Lung (tissue), 11 donors: ENCODE measurements at regions not wholly inside any gene's neighbourhood (a gene's known extent, or its start where the extent isn't known, plus 50 kb on each side); places are given as distances from the start of the nearest gene placed in this dataset.

Source experiments
- ATAC-seq: fragments of 200-7000 bp; cut with Tn5 transposase; one replicate; pipeline ENCODE4 v1.9.1; 2020; ENCODE audit warnings: moderate number of reproducible peaks; ENCODE audit not compliant: insufficient read depth, low FRiP score
- DNase-seq, 3 donors: peaks; one replicate each; pipeline ENCODE4 v3.0.0-alpha.2; 2013 to 2017
- H3K27ac ChIP-seq, 2 donors: one replicate each; pipeline ENCODE4 v1.5.1; 2013; ENCODE audit warnings: mild to moderate bottlenecking in 2 of 2, moderate library complexity in 2 of 2, control low read depth in 1 of 2, inconsistent platforms in 1 of 2, low read depth in 1 of 2, low read length in 1 of 2
- H3K27me3 ChIP-seq, 3 donors: one replicate each; pipeline ENCODE4 v1.5.1; 2013; ENCODE audit warnings: low read length in 2 of 3; ENCODE audit not compliant: control insufficient read depth in 3 of 3, insufficient read depth in 3 of 3
- H3K36me3 ChIP-seq, 4 donors: one replicate each; pipeline ENCODE4 v1.5.1; 2013; ENCODE audit warnings: low read length in 4 of 4, mild to moderate bottlenecking in 1 of 4, moderate library complexity in 1 of 4; ENCODE audit not compliant: control insufficient read depth in 4 of 4, insufficient read depth in 4 of 4
- H3K4me1 ChIP-seq, 5 donors: one replicate each; pipeline ENCODE4 v1.5.1; 2013; ENCODE audit warnings: low read length in 5 of 5, mild to moderate bottlenecking in 2 of 5, moderate library complexity in 1 of 5; ENCODE audit not compliant: control insufficient read depth in 5 of 5, insufficient read depth in 5 of 5
- H3K4me3 ChIP-seq: one replicate; pipeline ENCODE4 v1.5.1; 2013; ENCODE audit warnings: mild to moderate bottlenecking, control low read depth, moderate library complexity
- H3K9ac ChIP-seq, 2 donors: one replicate each; pipeline ENCODE4 v1.5.1; 2013; ENCODE audit warnings: low read length in 2 of 2, control low read depth in 1 of 2; ENCODE audit not compliant: insufficient read depth in 1 of 2
- H3K9me3 ChIP-seq, 4 donors: one replicate each; pipeline ENCODE4 v1.5.1; 2013; ENCODE audit warnings: low read length in 3 of 4, mild to moderate bottlenecking in 1 of 4, moderate library complexity in 1 of 4; ENCODE audit not compliant: control insufficient read depth in 4 of 4, insufficient read depth in 3 of 4
- CTCF ChIP-seq: IDR thresholded peaks from 2 replicates; pipeline ENCODE4 v1.5.1; 2012; ENCODE audit warnings: mild to moderate bottlenecking; ENCODE audit errors: control extremely low read depth, extremely low read depth
- WGBS, 2 donors: extraction: QIAGEN DNeasy Blood & Tissue Kit; methylation state at CpG; one replicate each; pipeline ENCODE4 v1.1.7; 2013; 5-methylcytosine and 5-hydroxymethylcytosine counted together
- donor health status: control.
- donor health status: control.
- donor health status: Bipolar disorder and iron deficiency.
- donor health status: healthy.
- donor health status: DM: yes; HTN: yes; CAD: no.

GRCh38 chr13:90826688-90827087 lies 520.8 kb upstream of the MIR17HG start:
- H3K27ac ChIP-seq, result no peak overlapping the region
- no peaks in the 10 kb centered on the region for H3K9me3 ChIP-seq
- ATAC-seq (no peak), DNase-seq (no peak)
- H3K36me3 ChIP-seq, result no peaks in the 10 kb centered on the region
- no peaks in the 10 kb centered on the region for H3K4me1 ChIP-seq
- no peak overlapping the region for H3K4me3 ChIP-seq
- 82 to 93% methylated on average over 2 of the region's 2 CpGs for WGBS, 2 donors
- TF ChIP-seq CTCF, result no peak
- H3K9ac ChIP-seq, result no peak overlapping the region
- no peaks in the 10 kb centered on the region for H3K27me3 ChIP-seq

DNA sequence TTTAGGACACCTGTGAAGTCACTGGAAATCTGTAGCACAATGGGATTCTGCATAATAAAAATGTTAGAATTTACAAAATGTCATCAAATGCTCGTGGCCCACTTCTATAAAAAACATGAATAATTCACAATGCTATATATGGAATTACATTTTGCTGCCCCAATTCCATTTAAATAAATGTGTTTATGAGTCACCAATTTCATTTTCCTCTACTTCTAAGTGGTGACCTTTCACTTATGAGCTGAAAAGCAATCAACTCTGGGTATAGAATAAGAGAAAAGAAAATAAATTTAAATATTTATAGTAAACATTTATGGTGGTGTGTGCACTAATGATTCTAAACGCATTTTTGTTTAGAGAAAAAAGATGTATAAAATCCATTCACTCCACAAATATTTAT lies 516.7 kb upstream of the MIR17HG start:
- Histone ChIP-seq H3K27me3 (no peaks in the 10 kb centered on the region), H3K9ac (no peak overlapping the region), H3K27ac (no peak overlapping the region), H3K9me3 (no peaks in the 10 kb centered on the region), H3K36me3 (no peaks in the 10 kb centered on the region), H3K4me3 (no peak overlapping the region), H3K4me1 (no peaks in the 10 kb centered on the region)
- no peak for TF ChIP-seq CTCF
- no peak for DNase-seq
- WGBS, 2 donors, result 69 to 76% methylated on average over 2 of the region's 2 CpGs
- no peak for ATAC-seq

DNA sequence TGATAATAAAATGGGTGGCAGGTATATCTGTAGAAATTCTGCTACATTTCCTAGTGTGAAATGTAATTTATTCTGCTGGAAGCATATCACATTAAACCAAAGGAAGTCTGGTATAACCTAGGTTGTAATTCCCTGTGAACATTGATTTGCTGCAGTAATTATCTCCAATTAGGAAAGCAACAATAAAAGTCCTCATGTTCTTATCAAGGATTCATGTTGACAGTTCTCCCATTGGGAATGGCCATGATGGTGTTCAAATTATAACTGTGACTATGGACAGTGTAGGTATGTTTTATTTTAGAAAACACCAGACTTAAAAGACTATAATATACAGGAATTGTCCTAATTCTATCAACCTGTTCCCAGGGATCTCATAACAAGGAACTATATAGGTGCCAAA lies 513.5 kb upstream of the MIR17HG start:
- Histone ChIP-seq H3K27me3 (no peaks in the 10 kb centered on the region), H3K4me1 (no peaks in the 10 kb centered on the region), H3K27ac (no peak overlapping the region), H3K36me3 (no peaks in the 10 kb centered on the region), H3K9ac (no peak overlapping the region), H3K4me3 (no peak overlapping the region), H3K9me3 (no peaks in the 10 kb centered on the region)
- no peak for TF ChIP-seq CTCF
- ATAC-seq (no peak), DNase-seq (no peak)

DNA sequence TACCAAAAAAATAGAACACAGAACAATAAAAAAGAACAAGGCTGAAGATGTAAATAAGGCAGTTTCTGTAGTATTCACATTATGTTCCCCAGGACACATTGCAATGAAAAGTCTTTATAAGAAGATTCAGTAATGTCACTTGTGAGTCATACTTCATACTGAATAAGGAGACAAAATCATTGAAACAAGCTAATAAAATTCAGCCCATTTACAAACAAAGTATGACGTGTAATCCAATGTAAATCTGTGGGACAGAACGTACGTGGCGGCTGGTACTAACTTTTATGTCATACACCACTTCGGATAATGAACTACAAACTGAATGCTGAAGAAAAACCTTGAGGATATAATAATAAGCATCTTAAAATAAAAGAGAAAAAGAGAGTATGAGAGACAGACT lies 512.8 kb upstream of the MIR17HG start:
- Histone ChIP-seq H3K9ac (no peak overlapping the region), H3K27me3 (no peaks in the 10 kb centered on the region), H3K36me3 (no peaks in the 10 kb centered on the region), H3K4me1 (no peaks in the 10 kb centered on the region), H3K4me3 (no peak overlapping the region), H3K27ac (no peak overlapping the region), H3K9me3 (no peaks in the 10 kb centered on the region)
- no peak for TF ChIP-seq CTCF
- no peak for DNase-seq
- 94 to 95% methylated on average over 5 of the region's 5 CpGs for WGBS, 2 donors
- ATAC-seq, result no peak
